Transverse colon (tissue), 4 donors: ENCODE measurements at regions not wholly inside any gene's neighbourhood (a gene's known extent, or its start where the extent isn't known, plus 50 kb on each side); places are given as distances from the start of the nearest gene placed in this dataset.
"Not testable (repeated sequence)": the region's sequence is repeated elsewhere in the genome, so short reads cannot be mapped to it uniquely, and the experiment has no call there.

ENCODE experiments used
- DNase-seq: peaks from one replicate; pipeline ENCODE4 v3.0.0-alpha.2; 2019
- H3K27ac ChIP-seq, 4 donors: fragments of 200-600 bp; sonication (generic); 2 replicates each; pipeline ENCODE4 v1.5.1; 2016 to 2018; ENCODE audit warnings: inconsistent platforms in 4 of 4
- H3K27me3 ChIP-seq: fragments of 200-600 bp; sonication (generic); 2 replicates; pipeline ENCODE4 v1.5.1; 2017; ENCODE audit warnings: inconsistent platforms
- H3K36me3 ChIP-seq, 4 donors: fragments of 200-600 bp; sonication (generic); 2 replicates each; pipeline ENCODE4 v1.5.1; 2017 to 2019; ENCODE audit warnings: inconsistent platforms in 4 of 4
- H3K4me1 ChIP-seq, 4 donors: fragments of 200-600 bp; sonication (generic); 2 replicates each; pipeline ENCODE4 v1.5.1; 2017 to 2020; ENCODE audit warnings: inconsistent platforms in 4 of 4
- H3K4me3 ChIP-seq, 4 donors: fragments of 200-600 bp; sonication (generic); 1 replicate in 1 of 4; 2 replicates in 3 of 4; pipeline versions ENCODE4 v1.5.1 to v1.6.1; 2017 to 2019; ENCODE audit warnings: inconsistent platforms in 4 of 4
- H3K9me3 ChIP-seq, 2 donors: fragments of 200-600 bp; sonication (generic); 2 replicates each; pipeline ENCODE4 v1.5.1; 2017 to 2019; ENCODE audit warnings: inconsistent platforms in 2 of 2
- CTCF ChIP-seq, 5 experiments: fragments of 200-600 bp in 3 of 5; fragments of 450-650 bp in 2 of 5; sonication (generic) in 3 of 5; IDR thresholded peaks; 1 replicate in 2 of 5; 2 replicates in 3 of 5; pipeline ENCODE4 v1.5.1; 2016 to 2017; ENCODE audit warnings: antibody characterized with exemption in 5 of 5, inconsistent platforms in 3 of 5, mild to moderate bottlenecking in 2 of 5, moderate library complexity in 1 of 5
- EP300 ChIP-seq: sonication (generic); formaldehyde crosslinking; IDR thresholded peaks from one replicate; pipeline ENCODE4 v1.6.1; 2017; ENCODE audit warnings: antibody characterized with exemption, low read depth
- POLR2A ChIP-seq: fragments of 450-650 bp; IDR thresholded peaks from one replicate; pipeline ENCODE4 v1.6.1; 2016; ENCODE audit warnings: antibody characterized with exemption, mild to moderate bottlenecking, moderate library complexity
- POLR2AphosphoS5 ChIP-seq, 3 donors: sonication (generic); formaldehyde crosslinking; IDR thresholded peaks; one replicate each; pipeline ENCODE4 v1.6.1; 2016; ENCODE audit warnings: antibody characterized with exemption in 3 of 3
- WGBS, 2 donors: methylation state at CpG; one replicate each; pipeline ENCODE4 v1.1.5; 2018; ENCODE audit warnings: low coverage in 1 of 2; 5-methylcytosine and 5-hydroxymethylcytosine counted together
- in situ Hi-C, 4 donors: fragments of 200-750 bp; cut with MboI; loops; one replicate each; pipeline versions ENCODE4 v1.15.0 to v1.15.1; 2017; ENCODE audit warnings: low sequenced_read_pairs in 3 of 4, low pct_ligation_motif_present in 1 of 4, low pct_unique_long_range_greater_than_20kb in 1 of 4
- intact Hi-C: fragments of 100-400 bp; cut with DNase I; formaldehyde crosslinking; loops from one replicate; pipeline ENCODE4 v1.15.1; 2023; ENCODE audit warnings: low total_unique reads

GRCh38 chr4:107449611-107450369 is 270.2 kb downstream of the PAPSS1 start:
- Histone ChIP-seq H3K4me3 (no peak overlapping the region), H3K27ac (no peak overlapping the region), H3K36me3 (no peaks in the 10 kb centered on the region), H3K27me3 (no peaks in the 10 kb centered on the region), H3K9me3 (no peaks in the 10 kb centered on the region), H3K4me1 (peaks cover 0 to 5% (median 2%) of the 10 kb centered on the region in 4 donors)
- 44 to 46% methylated on average over 4 of the region's 4 CpGs for WGBS, 2 donors
- in situ Hi-C loops (no loop called here), intact Hi-C loops (no loop called here)
- TF ChIP-seq POLR2AphosphoS5 (IDR thresholded peaks at IDR 0.05) = no peak
- no peak for DNase-seq

- in situ Hi-C loops (no loop called here), intact Hi-C loops (no loop called here)
- TF ChIP-seq POLR2A = no peak
- no peak for TF ChIP-seq POLR2AphosphoS5 (IDR thresholded peaks at IDR 0.05)
- no peak for TF ChIP-seq EP300
- TF ChIP-seq CTCF (IDR thresholded peaks at IDR 0.05) = no peak
- H3K27me3 ChIP-seq = no peaks in the 10 kb centered on the region
- no peak for DNase-seq
- H3K4me1 ChIP-seq = peaks cover 0 to 10% (median 0%) of the 10 kb centered on the region in 4 donors
- WGBS, 2 donors = 50 to 60% methylated on average over 3 of the region's 3 CpGs
- no peak overlapping the region for H3K27ac ChIP-seq
- no peak overlapping the region for H3K4me3 ChIP-seq
- H3K36me3 ChIP-seq = no peaks in the 10 kb centered on the region
- no peaks in the 10 kb centered on the region for H3K9me3 ChIP-seq
Observed at GRCh38 chr4:107442538-107443111, 277.4 kb downstream of the PAPSS1 start.

- intact Hi-C loops = no loop called here
- Histone ChIP-seq H3K4me3 (no peak overlapping the region), H3K27ac (no peak overlapping the region), H3K27me3 (no peaks in the 10 kb centered on the region), H3K4me1 (peaks cover 0 to 10% (median 0%) of the 10 kb centered on the region in 4 donors), H3K9me3 (no peaks in the 10 kb centered on the region), H3K36me3 (no peaks in the 10 kb centered on the region)
- 97% methylated on average over 3 of the region's 3 CpGs; no CpG with 5 or more reads in 1 of the 2 donors for WGBS, 2 donors
- TF ChIP-seq EP300 = no peak
- in situ Hi-C loops = no loop called here
- DNase-seq = no peak
Observed at GRCh38 chr4:107439401-107439800, 280.6 kb downstream of the PAPSS1 start.

- 25 to 26% methylated on average over 1 of the region's 1 CpG for WGBS, 2 donors
- H3K27me3 ChIP-seq, in situ Hi-C loops: not testable (repeated sequence)
Observed at GRCh38 chr4:107436471-107436870, 283.6 kb downstream of the PAPSS1 start.

GRCh38 chr4:107432451-107432850 is 287.6 kb downstream of the PAPSS1 start:
- H3K36me3 ChIP-seq = no peaks in the 10 kb centered on the region
- H3K27me3 ChIP-seq = no peaks in the 10 kb centered on the region
- no peak overlapping the region for H3K4me3 ChIP-seq
- DNase-seq = no peak
- intact Hi-C loops (no loop called here), in situ Hi-C loops (no loop called here)
- H3K27ac ChIP-seq = no peak overlapping the region
- H3K4me1 ChIP-seq = no peaks in the 10 kb centered on the region
- TF ChIP-seq POLR2A (no peak), EP300 (no peak), CTCF (IDR thresholded peaks at IDR 0.05) (no peak), POLR2AphosphoS5 (IDR thresholded peaks at IDR 0.05) (no peak)
- no peaks in the 10 kb centered on the region for H3K9me3 ChIP-seq

More at GRCh38 chr4:107436471-107436870, 283.6 kb downstream of the PAPSS1 start:
- H3K4me3 ChIP-seq, DNase-seq, H3K27ac ChIP-seq, intact Hi-C loops, H3K4me1 ChIP-seq, H3K36me3 ChIP-seq, H3K9me3 ChIP-seq: not testable (repeated sequence)
